H9 (cell line): ENCODE measurements at regions not wholly inside any gene's neighbourhood (a gene's known extent, or its start where the extent isn't known, plus 50 kb on each side); places are given as distances from the start of the nearest gene placed in this dataset.

Experiments used
- DNase-seq: peaks from one replicate; pipeline ENCODE4 v3.0.0-alpha.2; 2017
- H2AFZ ChIP-seq: one replicate; pipeline ENCODE4 v1.6.1; 2013; ENCODE audit warnings: mild to moderate bottlenecking, low read length, control low read depth, moderate library complexity
- H2AK5ac ChIP-seq: 2 replicates; pipeline ENCODE4 v1.6.1; 2013; ENCODE audit warnings: low read length, control low read depth, mixed read lengths; ENCODE audit not compliant: insufficient read length
- H2BK120ac ChIP-seq: one replicate; pipeline ENCODE4 v1.6.1; 2013; ENCODE audit warnings: low read depth, mild to moderate bottlenecking, low read length, control low read depth, inconsistent platforms; ENCODE audit not compliant: poor library complexity, severe bottlenecking
- H2BK12ac ChIP-seq: 2 replicates; pipeline ENCODE4 v1.6.1; 2013; ENCODE audit warnings: low read length, control low read depth, mixed read lengths, low read depth; ENCODE audit not compliant: insufficient read length
- H2BK15ac ChIP-seq: 2 replicates; pipeline ENCODE4 v1.6.1; 2013; ENCODE audit warnings: low read depth, low read length, control low read depth
- H2BK20ac ChIP-seq: one replicate; pipeline ENCODE4 v1.6.1; 2013; ENCODE audit warnings: low read depth, mild to moderate bottlenecking, low read length, control low read depth, inconsistent platforms; ENCODE audit not compliant: poor library complexity, severe bottlenecking
- H2BK5ac ChIP-seq: 2 replicates; pipeline ENCODE4 v1.6.1; 2013; ENCODE audit warnings: low read length, control low read depth, mixed read lengths; ENCODE audit not compliant: insufficient read length
- H3K14ac ChIP-seq: 2 replicates; pipeline ENCODE4 v1.6.1; 2013; ENCODE audit warnings: low read length, control low read depth; ENCODE audit not compliant: insufficient read depth
- H3K18ac ChIP-seq: 2 replicates; pipeline ENCODE4 v1.6.1; 2013; ENCODE audit warnings: low read depth, mild to moderate bottlenecking, mixed read lengths, low read length, control low read depth; ENCODE audit not compliant: insufficient read length
- H3K23ac ChIP-seq: 2 replicates; pipeline ENCODE4 v1.6.1; 2013; ENCODE audit warnings: low read length, control low read depth, mixed read lengths, low read depth; ENCODE audit not compliant: insufficient read length
- H3K23me2 ChIP-seq: 2 replicates; pipeline ENCODE4 v1.6.1; 2013; ENCODE audit warnings: low read depth, mild to moderate bottlenecking, mixed read lengths, low read length, control low read depth; ENCODE audit not compliant: insufficient read length, poor library complexity, severe bottlenecking
- H3K27ac ChIP-seq: 2 replicates; pipeline ENCODE4 v1.5.1; 2013; ENCODE audit warnings: low read length, control low read depth, mixed read lengths, low read depth; ENCODE audit not compliant: insufficient read length
- H3K27me3 ChIP-seq: 2 replicates; pipeline ENCODE4 v1.6.1; 2013; ENCODE audit warnings: low read length, control low read depth, inconsistent platforms; ENCODE audit not compliant: insufficient read depth
- H3K4ac ChIP-seq: 2 replicates; pipeline ENCODE4 v1.6.1; 2013; ENCODE audit warnings: low read depth, mild to moderate bottlenecking, control low read depth, inconsistent platforms, low read length, moderate library complexity
- H3K4me1 ChIP-seq: 2 replicates; pipeline ENCODE4 v1.6.1; 2013; ENCODE audit warnings: low read length, control low read depth, inconsistent platforms; ENCODE audit not compliant: insufficient read depth
- H3K4me2 ChIP-seq: 2 replicates; pipeline ENCODE4 v1.6.1; 2013; ENCODE audit warnings: low read length, control low read depth, mixed read lengths; ENCODE audit not compliant: insufficient read length, insufficient read depth
- H3K56ac ChIP-seq: 2 replicates; pipeline ENCODE4 v1.6.1; 2013; ENCODE audit warnings: low read depth, mild to moderate bottlenecking, mixed read lengths, low read length, control low read depth; ENCODE audit not compliant: insufficient read length
- H3K79me1 ChIP-seq: 2 replicates; pipeline ENCODE4 v1.6.1; 2013; ENCODE audit warnings: low read depth, mild to moderate bottlenecking, moderate library complexity, low read length, control low read depth, inconsistent platforms; ENCODE audit not compliant: insufficient read depth, poor library complexity, severe bottlenecking
- H3K79me2 ChIP-seq: 2 replicates; pipeline ENCODE4 v1.6.1; 2013; ENCODE audit warnings: low read length, control low read depth, inconsistent platforms; ENCODE audit not compliant: insufficient read depth
- H3K9ac ChIP-seq: 2 replicates; pipeline ENCODE4 v1.6.1; 2013; ENCODE audit warnings: low read length, control low read depth, mixed read lengths; ENCODE audit not compliant: insufficient read length; ENCODE audit errors: extremely low read depth
- H3K9me3 ChIP-seq: one replicate; pipeline ENCODE4 v1.6.1; 2013; ENCODE audit warnings: low read depth, low read length, inconsistent platforms; ENCODE audit not compliant: control insufficient read depth
- H3T11ph ChIP-seq: one replicate; pipeline ENCODE4 v1.6.1; 2013; ENCODE audit warnings: mild to moderate bottlenecking, low read length, control low read depth, inconsistent platforms
- H4K20me1 ChIP-seq: one replicate; pipeline ENCODE4 v1.6.1; 2013; ENCODE audit not compliant: control insufficient read depth, insufficient read length, insufficient read depth
- H4K5ac ChIP-seq: 2 replicates; pipeline ENCODE4 v1.6.1; 2013; ENCODE audit warnings: low read depth, mild to moderate bottlenecking, mixed read lengths, low read length, control low read depth; ENCODE audit not compliant: insufficient read length
- H4K8ac ChIP-seq: replicated peaks from 2 replicates; pipeline ENCODE4 v1.6.1; 2013; ENCODE audit warnings: low read length, control low read depth, mixed read lengths, low read depth; ENCODE audit not compliant: insufficient read length
- H4K91ac ChIP-seq: 2 replicates; pipeline ENCODE4 v1.6.1; 2013; ENCODE audit warnings: low read depth, mild to moderate bottlenecking, moderate library complexity, mixed read lengths, low read length, control low read depth; ENCODE audit not compliant: insufficient read length
- H3K27ac Mint-ChIP-seq, 3 experiments: 2 replicates in 2 of 3; 3 replicates in 1 of 3; pipeline ENCODE4 v1.8.0; 2020 to 2021; ENCODE audit warnings: mixed read lengths in 3 of 3, mild to moderate bottlenecking in 1 of 3, moderate library complexity in 1 of 3
- H3K27me3 Mint-ChIP-seq: 2 replicates; pipeline ENCODE4 v1.8.0; 2021; ENCODE audit warnings: low read depth, mild to moderate bottlenecking, moderate library complexity, mixed read lengths
- H3K36me3 Mint-ChIP-seq, 3 experiments: 2 replicates in 2 of 3; 3 replicates in 1 of 3; pipeline ENCODE4 v1.8.0; 2020 to 2021; ENCODE audit warnings: low read depth in 3 of 3, mixed read lengths in 3 of 3; ENCODE audit not compliant: insufficient read depth in 1 of 3
- H3K4me1 Mint-ChIP-seq, 2 experiments: 2 replicates each; pipeline ENCODE4 v1.8.0; 2020; ENCODE audit warnings: mixed read lengths in 2 of 2
- H3K4me3 Mint-ChIP-seq, 2 experiments: 2 replicates in 1 of 2; 3 replicates in 1 of 2; pipeline ENCODE4 v1.8.0; 2020 to 2021; ENCODE audit warnings: mild to moderate bottlenecking in 2 of 2, mixed read lengths in 2 of 2, moderate library complexity in 1 of 2
- H3K9me3 Mint-ChIP-seq, 2 experiments: 2 replicates in 1 of 2; 3 replicates in 1 of 2; pipeline ENCODE4 v1.8.0; 2020; ENCODE audit warnings: mild to moderate bottlenecking in 2 of 2, mixed read lengths in 2 of 2, moderate library complexity in 1 of 2
- CTCF ChIP-seq: fragments of 200-600 bp; sonication (generic); conservative IDR thresholded peaks from 3 replicates; pipeline ENCODE4 v1.8.0; 2021; ENCODE audit warnings: antibody characterized with exemption, mild to moderate bottlenecking

GRCh38 chr2:80778704-80779103, 474.2 kb upstream of the LRRTM1 start:
- H3K23ac ChIP-seq: no peak overlapping the region
- H2AK5ac ChIP-seq: no peak overlapping the region
- no peak overlapping the region for H2AFZ ChIP-seq
- H3K4me1 ChIP-seq: peaks cover 3% of the 10 kb centered on the region; the same call in 1 of the 2 replicates
- peaks cover 7 to 9% of the 10 kb centered on the region in 2 experiments for H3K4me1 Mint-ChIP-seq
- H4K20me1 ChIP-seq: no peaks in the 10 kb centered on the region
- H4K8ac ChIP-seq: no peak overlapping the region
- no peak overlapping the region for H2BK20ac ChIP-seq
- peaks cover 0 to 21% (median 7%) of the 10 kb centered on the region in 3 experiments; a peak in 6 of 7 replicates for H3K36me3 Mint-ChIP-seq
- no peak overlapping the region for H3K14ac ChIP-seq
- H2BK12ac ChIP-seq: no peak overlapping the region
- H3K27ac ChIP-seq: no peak overlapping the region
- H3K23me2 ChIP-seq: no peaks in the 10 kb centered on the region
- DNase-seq: no peak
- no peaks in the 10 kb centered on the region for H3K27me3 Mint-ChIP-seq
- H3K4me2 ChIP-seq: no peak overlapping the region
- H3K9me3 ChIP-seq: no peaks in the 10 kb centered on the region
- TF ChIP-seq CTCF: no peak
- no peaks in the 10 kb centered on the region; the same call in 1 of the 2 replicates for H3K79me2 ChIP-seq
- H3K4ac ChIP-seq: no peak overlapping the region
- no peak overlapping the region for H3T11ph ChIP-seq
- H3K27me3 ChIP-seq: no peaks in the 10 kb centered on the region
- no peak overlapping the region for H2BK15ac ChIP-seq
- H2BK5ac ChIP-seq: no peak overlapping the region
- H3K27ac Mint-ChIP-seq: no peak overlapping the region
- no peak overlapping the region for H2BK120ac ChIP-seq
- no peak overlapping the region for H4K91ac ChIP-seq
- no peak overlapping the region for H4K5ac ChIP-seq
- H3K79me1 ChIP-seq: no peaks in the 10 kb centered on the region
- H3K56ac ChIP-seq: no peak overlapping the region
- H3K18ac ChIP-seq: no peak overlapping the region
- H3K9ac ChIP-seq: no peak overlapping the region
- H3K9me3 Mint-ChIP-seq: peaks cover 10 to 16% of the 10 kb centered on the region in 2 experiments; a peak in 4 of 5 replicates
- H3K4me3 Mint-ChIP-seq: no peak overlapping the region
